ENCODE measurements at regions not wholly inside any gene's neighbourhood (a gene's known extent, or its start where the extent isn't known, plus 50 kb on each side); places are given as distances from the start of the nearest gene placed in this dataset.
A peak's percentile ranks its signal among the peaks of the same experiment; 100 is the strongest.

DNA sequence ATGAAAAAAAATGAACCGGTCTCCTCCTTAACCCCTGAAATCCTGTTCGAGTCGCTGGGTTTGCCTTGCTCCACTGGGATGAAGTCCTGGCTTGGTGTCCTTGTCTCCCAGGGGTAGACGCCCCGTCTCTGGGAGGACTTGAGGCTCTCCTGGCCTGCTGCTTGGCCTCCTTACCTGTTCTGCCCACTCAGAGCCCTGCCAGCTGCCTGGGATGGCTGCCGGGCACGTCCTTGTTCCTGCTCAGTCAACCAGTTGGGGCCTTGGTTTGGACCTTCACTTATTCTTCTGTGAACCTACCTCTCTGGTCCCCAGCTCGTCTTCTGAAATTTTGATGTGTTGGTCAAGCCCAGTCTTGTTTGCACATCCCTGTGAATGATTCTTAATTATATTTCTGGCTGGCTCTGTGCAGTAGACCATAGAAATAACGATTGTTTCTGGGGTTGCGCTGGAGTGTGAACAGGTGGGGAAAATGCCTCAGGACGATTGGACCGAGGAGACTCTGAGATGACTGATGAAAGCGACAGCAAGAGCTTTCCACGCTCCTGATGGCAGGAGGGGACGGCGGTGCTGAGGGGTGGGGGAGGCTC is 126.5 kb upstream of the ESR1 start:
- no peak for DNase-seq (ENCODE audit: low read depth)
- no peak overlapping the region for H3K4me3 ChIP-seq (ENCODE audit: low read depth, low read length)
- TF ChIP-seq, protein P1, sequence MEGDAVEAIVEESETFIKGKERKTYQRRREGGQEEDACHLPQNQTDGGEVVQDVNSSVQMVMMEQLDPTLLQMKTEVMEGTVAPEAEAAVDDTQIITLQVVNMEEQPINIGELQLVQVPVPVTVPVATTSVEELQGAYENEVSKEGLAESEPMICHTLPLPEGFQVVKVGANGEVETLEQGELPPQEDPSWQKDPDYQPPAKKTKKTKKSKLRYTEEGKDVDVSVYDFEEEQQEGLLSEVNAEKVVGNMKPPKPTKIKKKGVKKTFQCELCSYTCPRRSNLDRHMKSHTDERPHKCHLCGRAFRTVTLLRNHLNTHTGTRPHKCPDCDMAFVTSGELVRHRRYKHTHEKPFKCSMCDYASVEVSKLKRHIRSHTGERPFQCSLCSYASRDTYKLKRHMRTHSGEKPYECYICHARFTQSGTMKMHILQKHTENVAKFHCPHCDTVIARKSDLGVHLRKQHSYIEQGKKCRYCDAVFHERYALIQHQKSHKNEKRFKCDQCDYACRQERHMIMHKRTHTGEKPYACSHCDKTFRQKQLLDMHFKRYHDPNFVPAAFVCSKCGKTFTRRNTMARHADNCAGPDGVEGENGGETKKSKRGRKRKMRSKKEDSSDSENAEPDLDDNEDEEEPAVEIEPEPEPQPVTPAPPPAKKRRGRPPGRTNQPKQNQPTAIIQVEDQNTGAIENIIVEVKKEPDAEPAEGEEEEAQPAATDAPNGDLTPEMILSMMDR (IDR thresholded peaks at IDR 0.05; ENCODE audit: control insufficient read depth, extremely low read depth, insufficient read depth) = no peak

DNA sequence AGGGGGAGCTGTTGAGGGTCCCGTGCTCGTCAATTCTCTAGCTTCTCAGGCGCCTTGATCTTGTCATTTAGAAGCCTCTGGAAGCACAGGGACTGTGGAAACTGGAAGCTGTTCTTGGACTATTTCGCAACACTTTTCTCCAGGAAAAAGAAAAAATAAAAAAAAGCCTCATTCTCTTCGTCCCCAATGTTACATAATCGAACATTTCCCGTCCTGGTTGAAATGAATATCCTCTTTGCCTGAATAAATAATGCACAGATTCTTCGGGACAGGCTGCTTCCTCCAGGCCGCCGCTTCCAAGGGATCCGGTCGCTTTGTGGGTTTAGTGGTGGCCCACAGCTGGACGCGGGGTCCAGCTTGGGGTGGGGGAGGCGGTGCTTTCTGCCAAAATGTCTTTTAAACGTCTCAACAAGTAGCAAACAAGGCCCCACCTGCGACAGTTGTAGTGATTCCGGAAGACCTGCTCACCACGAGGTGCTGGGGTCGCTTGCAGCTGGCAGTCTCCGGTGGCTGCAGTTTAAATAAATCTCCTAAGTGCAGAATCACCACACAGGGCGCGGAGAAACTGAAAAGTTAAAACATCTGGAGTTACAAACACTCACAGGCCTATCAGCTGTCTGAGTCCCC is 125.9 kb upstream of the ESR1 start:
- H3K4me3 ChIP-seq (ENCODE audit: low read depth, low read length) = no peak overlapping the region
- TF ChIP-seq, protein P1 (IDR thresholded peaks at IDR 0.05; ENCODE audit: control insufficient read depth, extremely low read depth, insufficient read depth) = no peak
- DNase-seq (ENCODE audit: low read depth) = no peak

DNA sequence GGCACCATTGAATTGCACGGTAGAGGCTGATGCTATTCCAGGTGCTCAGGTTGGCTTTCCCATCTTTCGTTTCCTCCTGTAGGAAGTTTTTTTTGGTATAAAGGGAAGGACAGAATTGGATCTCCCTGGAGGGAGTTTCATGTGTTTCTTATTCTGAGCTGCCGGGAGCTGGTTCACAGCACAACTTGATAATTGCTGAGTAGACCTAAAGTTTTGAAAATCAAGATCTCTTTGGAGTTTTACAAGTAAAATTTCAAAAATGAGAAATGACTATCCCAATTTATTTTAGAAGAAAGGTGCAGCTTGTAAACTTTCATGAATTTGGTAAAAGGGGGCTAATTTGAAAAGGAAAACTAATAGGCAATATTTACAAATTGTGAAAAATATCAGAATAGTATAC is 125.2 kb upstream of the ESR1 start:
- H3K4me3 ChIP-seq (ENCODE audit: low read depth, low read length) = no peak overlapping the region
- TF ChIP-seq, protein P1 (IDR thresholded peaks at IDR 0.05; ENCODE audit: control insufficient read depth, extremely low read depth, insufficient read depth) = no peak
- no peak for DNase-seq (ENCODE audit: low read depth)

DNA sequence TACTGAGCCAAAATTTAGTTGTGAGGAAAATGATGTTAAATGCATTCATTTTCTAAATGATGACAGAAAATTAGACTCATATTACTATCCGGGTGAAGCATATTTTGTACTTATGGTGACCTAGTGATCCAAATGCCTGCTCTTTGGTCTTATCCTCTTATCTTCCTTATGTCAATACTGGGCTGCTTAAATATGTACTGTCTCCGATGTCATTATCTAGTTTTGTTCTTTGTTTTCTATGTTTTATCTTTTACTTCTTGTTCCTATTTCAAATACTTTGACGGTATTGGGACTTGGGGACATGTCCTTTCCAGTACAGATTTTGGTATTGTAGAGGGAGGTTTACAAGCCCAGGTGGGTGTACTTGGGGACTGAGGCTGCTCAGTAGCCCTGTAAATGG is 124.6 kb upstream of the ESR1 start:
- TF ChIP-seq, protein P1 (IDR thresholded peaks at IDR 0.05; ENCODE audit: control insufficient read depth, extremely low read depth, insufficient read depth) = no peak
- H3K4me3 ChIP-seq (ENCODE audit: low read depth, low read length) = no peak overlapping the region
- no peak for DNase-seq (ENCODE audit: low read depth)

DNA sequence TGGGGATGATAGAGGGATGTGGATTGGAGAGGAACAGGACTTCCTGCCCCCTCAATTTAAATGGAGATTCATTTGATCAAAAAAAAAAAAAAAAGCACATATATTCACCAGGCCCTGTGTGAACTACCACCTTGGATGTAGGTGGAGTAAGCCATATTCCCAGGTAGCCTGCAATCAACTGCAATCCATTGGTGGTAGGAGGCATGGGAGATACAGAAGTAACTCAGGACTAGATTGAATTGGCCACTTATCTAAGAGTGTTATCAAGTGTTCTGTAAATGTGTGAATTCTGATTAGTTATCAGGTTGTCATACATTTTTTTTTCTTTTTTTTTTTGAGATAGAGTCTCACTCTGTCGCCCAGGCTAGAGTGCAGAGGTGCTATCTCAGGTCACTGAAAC is 124.1 kb upstream of the ESR1 start:
- H3K4me3 ChIP-seq (ENCODE audit: low read depth, low read length) = no peak overlapping the region
- DNase-seq (ENCODE audit: low read depth) = no peak
- TF ChIP-seq, protein P1 (IDR thresholded peaks at IDR 0.05; ENCODE audit: control insufficient read depth, extremely low read depth, insufficient read depth) = no peak

DNA sequence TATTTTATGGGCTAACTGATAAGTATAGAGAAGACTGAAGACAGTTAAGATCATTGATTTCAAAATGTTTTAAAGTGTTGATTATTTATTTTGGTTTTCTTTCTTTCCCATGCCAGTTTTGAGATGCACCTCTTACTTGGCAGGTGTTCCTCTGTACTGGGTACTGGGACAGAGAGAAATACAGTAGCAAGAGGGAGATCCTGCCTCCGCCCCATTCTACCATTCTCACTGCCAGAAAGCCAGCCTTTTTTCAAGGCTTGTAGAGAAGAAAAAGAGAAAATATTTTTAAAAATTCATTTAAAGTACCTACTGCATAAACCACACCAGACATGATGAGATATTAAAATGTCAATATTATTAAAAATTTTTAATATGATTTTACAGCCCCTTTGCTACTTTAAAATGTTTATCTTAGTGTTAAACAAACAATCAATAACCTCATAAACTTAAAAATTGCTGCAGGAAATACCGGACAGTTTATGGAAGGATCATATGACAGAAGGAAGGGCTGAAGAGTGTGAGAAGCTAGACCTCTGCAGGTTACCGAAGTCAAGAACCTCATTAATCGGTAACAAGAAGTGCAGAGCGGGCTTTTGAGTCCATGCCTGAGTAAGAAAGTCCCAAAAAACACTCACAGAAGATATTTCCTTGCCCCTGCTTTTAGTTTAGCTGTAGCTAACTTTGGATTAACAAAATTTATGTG is 117.8 kb upstream of the ESR1 start:
- TF ChIP-seq, protein P1 (IDR thresholded peaks at IDR 0.05; ENCODE audit: control insufficient read depth, extremely low read depth, insufficient read depth) = no peak
- H3K4me3 ChIP-seq (ENCODE audit: low read depth, low read length) = no peak overlapping the region
- DNase-seq (ENCODE audit: low read depth) = peak; percentile 82
